IMR-90 (cell line): ENCODE measurements at regions not wholly inside any gene's neighbourhood (a gene's known extent, or its start where the extent isn't known, plus 50 kb on each side); places are given as distances from the start of the nearest gene placed in this dataset.

ENCODE experiments used
- BHLHE40 ChIP-seq: fragments of 150-350 bp; IDR thresholded peaks from 2 replicates; pipeline ENCODE4 v1.6.1; 2016; ENCODE audit warnings: mild to moderate bottlenecking, low read depth, low read length
- CEBPB ChIP-seq: IDR thresholded peaks from 2 replicates; pipeline ENCODE4 v1.6.1; 2012; ENCODE audit warnings: low read depth, low read length, improper control_type of control experiment
- CTCF ChIP-seq: conservative IDR thresholded peaks from 2 replicates; pipeline ENCODE4 v1.5.1; 2012; ENCODE audit warnings: mild to moderate bottlenecking, low read depth, low read length, improper control_type of control experiment
- FOS ChIP-seq: fragments of 150-350 bp; IDR thresholded peaks from 2 replicates; pipeline ENCODE4 v1.6.1; 2016; ENCODE audit warnings: low read depth, low read length
- MAZ ChIP-seq: IDR thresholded peaks from 2 replicates; pipeline ENCODE4 v1.6.1; 2012; ENCODE audit warnings: low read depth, mild to moderate bottlenecking, low read length, improper control_type of control experiment, moderate library complexity, borderline replicate concordance
- NFE2L2 ChIP-seq: fragments of 150-350 bp; IDR thresholded peaks from 2 replicates; pipeline ENCODE4 v1.6.1; 2016; ENCODE audit warnings: low read depth, mild to moderate bottlenecking, low read length
- POLR2A ChIP-seq: IDR thresholded peaks from 2 replicates; pipeline ENCODE4 v1.6.1; 2012; ENCODE audit warnings: mild to moderate bottlenecking, low read depth, low read length
- RAD21 ChIP-seq: IDR thresholded peaks from 2 replicates; pipeline ENCODE4 v1.6.1; 2012; ENCODE audit warnings: low read length, improper control_type of control experiment
- SMC3 ChIP-seq: fragments of 150-350 bp; IDR thresholded peaks from 2 replicates; pipeline ENCODE4 v1.6.1; 2016; ENCODE audit warnings: low read depth, mild to moderate bottlenecking, antibody characterized with exemption, low read length, moderate library complexity
- USF2 ChIP-seq: fragments of 150-350 bp; IDR thresholded peaks from 2 replicates; pipeline ENCODE4 v1.6.1; 2017; ENCODE audit warnings: mild to moderate bottlenecking, antibody characterized with exemption, low read length, low read depth

- TF ChIP-seq POLR2A (no peak), USF2 (no peak), CTCF (no peak), CEBPB (peak; percentile 32; the same call in 1 of the 2 replicates), SMC3 (no peak), BHLHE40 (no peak), MAZ (no peak), RAD21 (no peak), NFE2L2 (no peak), FOS (no peak)
Measured at GRCh38 chr14:58876608-58877007, 238.8 kb downstream of the DACT1 start.
